ENCODE measurements at regions not wholly inside any gene's neighbourhood (a gene's known extent, or its start where the extent isn't known, plus 50 kb on each side); places are given as distances from the start of the nearest gene placed in this dataset.

GRCh38 chr2:7819850-7820249, 862.0 kb upstream of the ID2 start:
- TF ChIP-seq POLR2A (IDR thresholded peaks at IDR 0.05) (no peak), POLR2AphosphoS5 (IDR thresholded peaks at IDR 0.05) (no peak), CTCF (IDR thresholded peaks at IDR 0.05) (no peak), EP300 (IDR thresholded peaks at IDR 0.05) (no peak)
